Stimulated activated naive CD8-positive, alpha-beta T cell treated with anti-CD3 and anti-CD28 coated beads, Interleukin-15, Interleukin-2, amounts not matched to agents 100 U/mL and 50 U/mL, for 24 hours (primary cell): ENCODE measurements at regions not wholly inside any gene's neighbourhood (a gene's known extent, or its start where the extent isn't known, plus 50 kb on each side); places are given as distances from the start of the nearest gene placed in this dataset.
"Not testable (repeated sequence)": the region's sequence is repeated elsewhere in the genome, so short reads cannot be mapped to it uniquely, and the experiment has no call there.

Experiments used
- ATAC-seq: fragments of 150-1000 bp; cut with Tn5 transposase; one replicate; pipeline ENCODE4 v1.10.0; 2021
- DNase-seq: peaks from one replicate; pipeline ENCODE4 v3.0.0; 2021

DNA sequence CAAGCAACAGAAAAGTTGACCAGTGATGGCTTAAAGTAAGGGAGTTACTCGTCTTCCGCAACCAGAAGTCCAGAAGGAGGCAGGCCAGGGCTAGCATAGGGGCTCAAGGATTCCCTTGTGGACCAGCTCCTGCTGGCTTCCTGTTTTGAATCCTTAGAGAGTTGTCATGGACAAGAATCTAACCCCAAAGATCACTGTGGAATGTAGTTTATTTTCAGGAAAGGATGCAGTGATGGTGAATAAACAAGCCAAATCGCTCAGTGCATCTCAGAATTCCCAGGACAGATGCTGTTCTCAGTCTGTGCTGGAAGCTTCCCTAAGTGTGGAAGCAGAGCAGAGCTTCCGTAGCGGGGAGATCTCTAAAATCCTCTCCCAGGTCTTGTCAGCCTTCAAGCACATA is 311.3 kb downstream of the C12orf75 start:
- DNase-seq (no peak), ATAC-seq (no peak)

DNA sequence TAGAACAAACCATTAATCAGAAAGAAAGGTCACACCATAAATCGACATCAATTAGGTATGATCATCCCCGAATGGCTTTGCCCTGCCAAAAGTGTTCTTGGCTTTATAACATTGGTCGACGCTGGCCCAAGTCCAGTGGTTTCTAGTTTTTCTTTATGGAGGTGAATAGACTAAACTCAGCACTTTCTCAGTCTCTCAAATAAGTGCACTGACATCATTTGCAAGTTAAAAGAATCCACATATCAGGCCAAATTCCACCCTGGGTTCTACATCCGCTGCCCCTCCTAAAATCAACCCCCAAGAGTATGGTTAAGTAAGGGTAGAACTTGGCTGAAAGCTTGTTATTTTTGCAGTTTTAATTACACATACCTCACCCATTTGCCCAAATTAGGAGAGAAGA is 314.3 kb downstream of the C12orf75 start:
- ATAC-seq (no peak), DNase-seq (no peak)

GRCh38 chr12:105654606-105655005 is 324.1 kb downstream of the C12orf75 start:
- no peak for DNase-seq
- ATAC-seq, result no peak

DNA sequence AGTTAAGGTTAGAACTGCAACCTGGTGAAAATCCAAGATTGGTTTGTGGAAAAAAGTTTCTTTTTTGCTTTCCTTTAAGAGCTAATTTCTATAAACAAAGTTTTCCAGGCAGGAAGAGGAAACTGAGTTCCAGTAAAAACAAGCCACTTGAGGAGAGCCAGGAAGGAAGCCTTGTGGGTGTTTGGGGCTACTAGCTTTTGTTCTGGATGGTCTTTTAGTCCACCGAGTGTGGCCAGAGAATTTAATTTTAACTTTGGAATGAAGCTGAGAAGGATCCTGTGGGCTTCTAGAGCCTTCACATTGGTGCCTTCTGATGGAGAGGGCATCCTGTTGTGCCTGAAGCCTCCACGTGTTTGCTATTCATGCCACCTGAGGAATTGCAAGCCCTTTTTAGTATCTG is 327.9 kb downstream of the C12orf75 start:
- ATAC-seq (no peak), DNase-seq (no peak)

DNA sequence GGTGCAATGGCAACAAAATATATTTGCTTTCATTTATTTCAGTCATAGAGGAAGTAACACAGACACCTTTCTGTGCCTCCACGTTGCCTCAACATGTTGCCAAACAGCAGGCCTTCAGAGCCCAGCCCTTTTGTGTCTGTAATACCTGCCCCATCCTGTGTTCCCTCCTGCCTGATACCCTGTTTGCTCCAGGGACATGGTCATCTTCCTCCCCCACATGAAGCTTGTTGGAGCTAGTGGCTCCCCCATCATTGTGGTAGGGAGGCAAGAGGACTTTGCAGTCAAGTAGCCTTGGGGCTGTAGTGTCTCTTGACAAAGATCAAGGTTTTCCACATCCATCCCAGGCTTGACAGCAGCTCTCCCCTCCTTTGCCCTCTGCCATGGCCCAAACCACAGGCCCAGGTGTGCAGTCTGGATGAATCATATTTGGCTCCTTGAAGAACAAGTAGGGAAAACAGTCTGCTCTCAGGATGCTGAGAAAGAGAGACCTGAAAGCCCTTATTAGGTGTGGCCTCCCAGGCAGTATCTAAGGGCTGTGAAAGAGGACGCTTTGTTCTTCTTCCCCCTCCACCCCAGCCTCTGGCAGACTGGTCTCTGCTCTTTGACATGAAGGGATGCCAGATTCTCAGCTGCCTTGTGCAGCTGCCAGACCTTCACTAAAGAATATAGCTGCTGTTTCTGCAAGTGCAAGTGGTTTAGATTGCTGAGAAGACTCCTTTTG is 329.0 kb downstream of the C12orf75 start:
- no peak for ATAC-seq

DNA sequence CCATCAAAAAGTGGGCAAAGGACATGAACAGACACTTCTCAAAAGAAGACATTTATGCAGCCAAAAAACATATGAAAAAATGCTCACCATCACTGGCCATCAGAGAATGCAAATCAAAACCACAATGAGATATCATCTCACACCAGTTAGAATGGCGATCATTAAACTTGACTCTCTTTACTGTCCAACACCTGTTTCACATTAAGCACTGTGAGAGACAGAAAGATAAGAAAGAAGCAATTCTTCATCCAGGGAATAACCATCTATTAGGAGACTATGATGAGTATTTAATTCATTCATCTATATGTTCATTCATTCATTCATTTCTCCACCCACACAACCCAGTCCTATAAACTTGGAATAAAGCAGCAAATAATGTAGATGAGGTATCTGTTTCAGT is 334.3 kb downstream of the C12orf75 start:
- DNase-seq, ATAC-seq: not testable (repeated sequence)

More for the DNA sequence above, 329.0 kb downstream of the C12orf75 start:
- DNase-seq, result no peak

DNA sequence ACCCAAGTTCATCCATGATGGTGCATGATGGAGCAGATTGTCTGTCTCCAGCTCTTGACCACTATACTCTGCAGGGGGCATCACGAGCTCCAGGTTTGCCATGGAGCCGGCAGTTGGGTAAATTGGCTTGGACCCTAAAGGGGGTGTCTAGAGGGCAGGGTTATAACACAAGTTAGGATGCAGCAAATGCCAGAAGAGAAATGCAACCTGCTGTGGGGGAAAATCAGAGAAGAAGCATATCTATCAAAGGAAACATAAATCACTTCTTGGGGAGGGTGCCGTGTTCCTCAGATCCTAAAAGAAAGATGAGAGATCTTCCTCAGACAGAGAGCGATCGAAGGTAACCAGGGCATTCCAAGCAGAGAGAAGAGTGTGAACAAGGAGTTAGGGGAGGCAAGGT is 334.9 kb downstream of the C12orf75 start:
- ATAC-seq, result no peak
- no peak for DNase-seq

- ATAC-seq (no peak), DNase-seq (no peak)
Observed at GRCh38 chr12:105667973-105668743, 337.7 kb downstream of the C12orf75 start.

GRCh38 chr12:105670672-105671071 is 340.2 kb downstream of the C12orf75 start:
- no peak for DNase-seq

DNA sequence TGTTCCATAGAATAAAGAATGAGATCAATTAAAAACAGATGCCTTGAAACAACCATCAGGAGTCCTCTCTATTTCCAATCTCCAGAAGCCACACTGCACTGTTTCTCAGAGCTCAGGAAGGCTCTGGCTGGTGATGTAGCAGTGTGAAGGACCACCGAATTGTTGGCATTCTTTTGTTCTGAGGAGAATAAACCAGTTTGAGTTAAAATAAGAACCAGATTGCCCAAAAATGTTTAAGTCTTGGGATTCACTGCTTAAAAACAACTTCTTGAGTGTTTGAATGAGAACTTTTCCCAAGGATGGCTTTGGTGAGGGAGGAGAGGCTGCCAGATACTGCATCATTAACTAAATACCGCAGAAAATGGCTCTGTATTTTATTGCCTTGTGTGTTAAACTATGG is 341.2 kb downstream of the C12orf75 start:
- DNase-seq, result no peak
- no peak for ATAC-seq

More at GRCh38 chr12:105670672-105671071, 340.2 kb downstream of the C12orf75 start:
- no peak for ATAC-seq

DNA sequence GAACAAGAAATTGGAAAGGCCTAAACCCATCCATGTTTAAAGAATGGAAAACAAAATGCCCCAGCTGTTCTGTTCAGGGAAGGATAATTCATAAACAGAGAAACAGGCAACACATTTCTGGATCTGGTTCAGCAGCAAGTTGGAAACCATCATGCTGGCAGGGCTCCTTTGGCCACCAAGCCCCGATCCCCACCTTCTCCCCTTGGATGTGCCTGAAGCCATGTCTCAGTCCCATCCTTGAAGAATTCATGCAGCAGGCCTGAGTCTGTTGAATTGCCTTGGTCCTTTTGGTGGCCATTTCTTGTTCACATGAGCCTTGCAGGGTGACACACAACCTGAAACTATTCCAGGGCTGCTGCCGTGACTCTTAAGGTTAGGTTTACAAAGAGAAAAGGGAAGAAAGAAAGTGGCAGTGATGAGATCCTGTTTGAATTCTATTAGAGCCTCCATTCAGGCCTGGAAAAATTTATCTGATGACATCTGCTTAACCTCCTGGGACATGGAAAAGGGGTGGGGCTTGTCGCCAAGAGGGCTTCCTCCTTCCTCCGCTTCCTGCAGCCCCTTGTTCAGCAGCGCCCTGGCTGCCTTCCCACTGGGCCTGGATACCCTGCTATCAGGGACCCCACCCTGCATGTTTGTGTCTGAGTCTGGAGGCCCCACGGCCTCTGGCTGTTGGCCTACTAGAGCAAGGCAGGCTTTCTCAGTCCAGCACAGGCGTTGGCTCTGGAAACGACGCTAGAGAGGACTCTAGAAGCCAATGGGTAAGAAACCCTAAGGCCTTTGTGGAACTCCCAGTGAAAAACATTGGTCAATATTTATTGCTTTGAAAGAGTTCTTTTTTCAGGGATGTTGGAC is 341.9 kb downstream of the C12orf75 start:
- DNase-seq (no peak), ATAC-seq (no peak)

DNA sequence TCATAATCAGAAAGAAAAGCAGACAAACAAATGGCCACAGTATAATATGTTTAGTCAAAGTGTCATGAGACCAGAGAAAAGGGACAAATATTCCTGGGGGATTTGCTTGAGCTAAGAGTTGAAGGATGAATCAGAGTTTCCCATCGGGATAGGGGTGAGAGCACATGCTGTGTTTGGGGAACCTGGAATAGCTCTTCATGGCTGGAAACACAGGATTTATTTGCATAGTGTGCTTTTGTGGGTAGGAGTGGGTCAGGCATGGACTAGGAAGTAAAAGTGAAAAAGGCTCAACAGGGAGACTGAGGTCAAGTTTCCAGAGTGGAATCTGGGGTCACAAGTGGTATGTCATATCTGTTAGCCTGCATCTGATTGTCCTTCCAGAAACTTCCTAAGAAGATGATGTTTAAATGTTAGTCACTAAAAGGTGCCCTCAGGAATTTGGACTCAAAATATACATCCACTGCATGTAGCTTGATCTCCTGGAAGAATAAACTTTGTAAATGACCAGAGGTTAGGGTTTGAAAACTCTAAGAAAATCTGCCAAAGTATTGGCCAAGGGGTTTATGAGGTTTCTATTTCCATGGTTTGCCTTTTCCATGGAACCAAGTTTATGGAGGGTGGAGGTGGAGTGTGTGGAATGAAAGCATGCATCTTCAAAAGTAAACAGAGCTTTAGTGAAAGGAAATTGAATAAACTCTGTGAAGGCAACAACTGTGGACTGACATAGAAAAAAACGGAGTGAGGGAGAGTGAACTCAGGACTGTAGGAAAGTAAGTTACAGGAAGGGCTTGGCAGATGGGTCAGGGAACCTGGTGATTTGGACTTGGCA is 344.6 kb downstream of the C12orf75 start:
- ATAC-seq, result no peak
- no peak for DNase-seq

GRCh38 chr12:105676694-105677093 is 346.2 kb downstream of the C12orf75 start:
- DNase-seq (no peak), ATAC-seq (no peak)

DNA sequence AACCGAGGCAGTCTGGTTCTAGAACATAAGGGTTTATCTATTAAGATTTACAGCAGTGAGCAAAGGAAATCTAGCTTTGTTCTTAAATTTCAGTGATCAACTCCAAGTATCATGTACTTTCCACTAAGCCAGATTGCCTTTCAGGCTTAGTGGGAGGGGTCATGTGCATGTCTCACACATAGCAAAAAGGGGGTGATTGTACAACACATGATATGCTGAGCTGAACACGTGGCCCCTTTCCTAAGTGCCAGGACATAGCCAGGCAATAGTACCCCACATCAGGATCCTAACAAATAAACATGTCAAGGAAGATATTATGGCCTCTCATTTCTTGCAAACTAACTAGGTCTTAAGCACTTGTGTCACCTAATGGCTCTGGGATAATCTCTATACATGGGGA is 347.2 kb downstream of the C12orf75 start:
- ATAC-seq, result no peak

GRCh38 chr12:105679982-105680381 is 349.5 kb downstream of the C12orf75 start:
- no peak for ATAC-seq
- DNase-seq, result no peak

More for the DNA sequence above, 347.2 kb downstream of the C12orf75 start:
- no peak for DNase-seq

GRCh38 chr12:105681341-105681740 is 350.9 kb downstream of the C12orf75 start:
- ATAC-seq (no peak), DNase-seq (no peak)

GRCh38 chr12:105682821-105683220 is 352.3 kb downstream of the C12orf75 start:
- not testable (repeated sequence) for ATAC-seq, DNase-seq

DNA sequence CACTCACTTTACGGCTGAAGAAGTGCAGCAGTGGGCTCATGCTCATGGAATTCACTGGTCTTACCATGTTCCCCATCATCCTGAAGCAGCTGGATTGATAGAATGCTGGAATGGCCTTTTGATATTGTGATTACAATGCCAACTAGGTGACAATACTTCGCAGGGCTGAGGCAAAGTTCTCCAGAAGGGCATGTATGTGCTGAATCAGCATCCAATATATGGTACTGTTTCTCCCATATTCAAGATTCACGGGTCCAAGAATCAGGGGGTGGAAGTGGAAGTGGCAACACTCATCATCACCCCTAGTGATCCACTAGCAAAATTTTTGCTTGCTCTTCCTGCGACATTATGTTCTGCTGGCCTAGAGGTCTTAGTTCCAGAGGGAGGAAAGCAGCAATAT is 353.3 kb downstream of the C12orf75 start:
- DNase-seq, ATAC-seq: not testable (repeated sequence)

DNA sequence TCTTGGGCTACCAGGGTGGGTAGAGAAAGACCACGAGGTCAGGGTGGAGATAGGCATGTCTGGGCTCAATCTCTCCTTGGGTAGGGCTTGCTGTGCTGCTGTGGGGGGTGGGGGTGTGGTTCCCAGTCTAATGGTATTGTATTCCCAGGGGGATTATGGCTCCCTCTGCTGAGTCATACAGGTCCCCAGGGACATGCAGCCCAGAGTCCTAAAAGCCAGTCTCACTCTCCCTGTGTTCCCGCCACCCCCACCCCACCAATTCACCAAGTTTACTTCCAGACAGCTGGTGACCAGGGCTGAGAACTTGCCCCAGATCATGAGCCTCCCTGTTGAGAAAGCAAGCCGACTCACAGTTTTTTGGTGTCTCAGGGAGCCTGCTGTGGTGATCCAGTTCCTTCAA is 367.6 kb downstream of the C12orf75 start:
- ATAC-seq, result no peak
- no peak for DNase-seq

GRCh38 chr12:105699209-105699608 is 368.7 kb downstream of the C12orf75 start:
- no peak for ATAC-seq
- no peak for DNase-seq

GRCh38 chr12:105704787-105705186 is 374.3 kb downstream of the C12orf75 start:
- ATAC-seq, result no peak
- DNase-seq, result no peak

DNA sequence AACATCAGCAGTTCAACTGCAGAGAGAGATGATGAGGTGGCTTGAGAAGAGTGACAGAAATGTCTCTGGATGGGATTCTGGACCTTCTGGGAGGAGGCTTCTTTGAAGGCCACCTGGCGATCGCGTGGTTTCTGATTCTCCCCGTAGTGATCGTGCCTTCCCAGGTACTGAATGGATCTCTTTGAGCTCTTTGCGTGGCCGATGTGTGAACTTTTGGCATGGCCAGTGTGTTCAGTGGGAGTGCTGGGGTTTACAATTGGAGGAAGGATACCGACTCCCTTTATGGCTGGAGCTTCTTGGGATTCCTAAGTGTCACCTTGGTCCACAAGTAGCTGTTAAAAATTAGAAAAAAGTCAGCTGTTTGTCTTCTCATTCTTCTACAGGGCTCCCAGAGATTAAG is 374.7 kb downstream of the C12orf75 start:
- no peak for DNase-seq
- no peak for ATAC-seq
